Lung microvascular endothelial cell (primary cell): ENCODE measurements at regions not wholly inside any gene's neighbourhood (a gene's known extent, or its start where the extent isn't known, plus 50 kb on each side); places are given as distances from the start of the nearest gene placed in this dataset.
A peak's percentile ranks its signal among the peaks of the same experiment; 100 is the strongest.

ENCODE experiments used
- DNase-seq, 2 donors: peaks; one replicate each; pipeline versions ENCODE4 v3.0.0 to v3.0.0-alpha.2; 2010; ENCODE audit warnings: low read depth in 2 of 2

DNA sequence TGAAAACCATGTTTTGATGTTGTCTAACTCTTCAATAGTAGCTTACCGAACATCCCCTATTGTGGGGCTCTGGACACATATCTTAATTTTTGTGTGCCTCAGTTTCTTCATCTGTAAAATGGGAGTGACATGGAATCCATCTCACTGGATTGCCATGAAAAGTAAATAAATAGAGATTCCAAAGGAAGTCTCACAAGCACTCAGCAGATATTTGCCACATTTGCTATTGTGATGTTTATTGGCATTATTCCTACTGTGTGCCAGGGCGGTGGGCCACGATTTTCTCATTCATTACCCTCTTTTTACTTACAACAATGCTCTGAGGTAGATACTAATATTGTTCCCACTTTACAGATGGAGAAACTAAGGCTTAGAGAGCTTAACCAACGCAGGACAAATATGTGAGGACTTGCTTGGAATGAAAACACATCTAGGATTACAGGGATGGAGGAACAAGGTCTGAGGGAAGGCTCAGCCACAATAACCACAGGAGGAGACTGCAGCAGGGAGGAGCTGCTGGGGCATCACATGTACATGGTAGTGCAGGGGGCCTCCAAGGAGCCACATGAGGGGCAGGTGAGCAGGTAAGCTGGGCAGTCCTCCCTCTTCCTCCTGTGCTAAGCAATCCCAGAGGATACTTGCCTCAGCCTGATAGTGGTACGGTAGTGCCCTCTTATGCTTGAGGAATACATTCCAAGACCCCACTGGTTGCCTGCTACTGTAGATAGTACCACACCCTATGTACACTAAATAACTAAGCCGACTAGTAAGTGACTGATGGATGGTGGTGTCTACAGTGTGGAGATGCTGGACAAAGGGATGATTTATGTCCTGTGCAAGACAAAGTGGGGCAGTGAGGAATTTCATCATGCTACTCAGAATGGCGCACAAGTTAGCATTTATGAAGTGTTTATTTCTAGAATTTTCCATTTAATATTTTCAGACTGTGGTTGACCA, 176.9 kb downstream of the FOXA2 start:
- DNase-seq, result no peak

DNA sequence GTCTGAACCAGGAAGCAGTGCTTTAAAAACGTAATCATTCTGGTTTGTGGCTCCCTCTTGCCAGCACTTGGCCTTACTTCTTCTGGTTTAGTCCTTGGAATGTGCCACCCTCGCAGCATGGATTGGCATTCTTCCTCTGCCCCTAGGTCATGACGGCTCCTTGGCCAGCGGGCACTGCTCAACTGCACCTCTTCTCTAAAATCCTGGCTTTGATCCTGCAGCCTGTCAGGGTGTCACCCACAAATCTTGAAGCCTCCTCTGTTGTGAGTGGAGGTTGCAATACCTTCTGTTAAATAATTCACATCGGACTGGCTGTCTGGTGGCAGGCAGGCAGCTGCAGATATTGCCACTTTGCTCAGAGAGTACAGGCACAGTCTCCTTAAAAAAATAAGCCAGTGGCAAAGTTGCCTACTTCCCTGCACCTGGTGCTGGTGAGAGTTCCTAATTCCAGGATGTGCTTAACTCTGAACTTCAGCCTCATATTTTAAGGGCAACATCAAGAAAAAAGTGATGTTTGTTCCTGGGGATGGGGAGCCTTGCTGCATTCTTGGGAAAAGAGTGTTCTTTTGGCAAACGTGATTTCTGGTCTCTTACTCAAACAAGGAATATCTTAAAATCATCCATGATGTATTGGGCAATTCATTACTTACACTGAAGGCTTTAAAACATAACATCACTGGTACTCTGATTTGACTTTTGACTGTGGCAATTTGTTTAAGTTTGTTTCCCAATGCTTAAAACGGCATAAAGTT, 179.8 kb downstream of the FOXA2 start:
- no peak for DNase-seq

DNA sequence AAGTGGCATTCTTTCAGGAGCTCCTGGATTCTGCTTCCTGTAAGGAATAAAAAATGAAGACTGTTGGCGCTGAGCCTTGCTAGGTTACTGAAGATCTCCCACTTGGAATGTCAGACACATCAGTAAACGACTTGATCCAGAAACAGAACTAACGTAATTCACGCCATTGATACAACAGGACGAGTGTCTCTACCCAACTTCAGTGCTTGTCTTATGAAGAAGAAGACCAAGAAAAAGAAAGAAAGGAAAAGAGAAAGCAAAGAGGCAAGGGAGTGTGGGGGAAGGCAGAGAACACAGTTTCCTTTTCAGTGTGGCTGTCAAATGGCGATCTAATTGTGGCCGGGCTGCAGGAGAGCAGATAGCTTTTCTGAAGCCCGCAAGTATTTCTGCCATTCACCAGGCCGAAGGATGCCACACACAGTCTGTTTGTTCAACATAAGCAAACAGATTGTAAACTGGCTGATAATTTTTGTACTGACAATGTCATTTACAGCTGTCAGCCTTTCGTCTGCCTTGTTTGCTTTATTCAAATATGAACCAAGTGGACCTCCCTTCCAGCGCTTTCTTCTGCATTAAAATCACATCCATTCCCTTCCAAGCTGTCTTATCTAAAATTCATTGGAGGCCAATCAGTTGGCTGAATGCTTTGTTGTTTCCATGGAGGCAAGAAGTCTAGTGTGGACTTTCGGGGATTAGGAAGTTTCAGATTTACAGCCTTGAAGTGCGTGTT, 180.6 kb downstream of the FOXA2 start:
- no peak for DNase-seq

DNA sequence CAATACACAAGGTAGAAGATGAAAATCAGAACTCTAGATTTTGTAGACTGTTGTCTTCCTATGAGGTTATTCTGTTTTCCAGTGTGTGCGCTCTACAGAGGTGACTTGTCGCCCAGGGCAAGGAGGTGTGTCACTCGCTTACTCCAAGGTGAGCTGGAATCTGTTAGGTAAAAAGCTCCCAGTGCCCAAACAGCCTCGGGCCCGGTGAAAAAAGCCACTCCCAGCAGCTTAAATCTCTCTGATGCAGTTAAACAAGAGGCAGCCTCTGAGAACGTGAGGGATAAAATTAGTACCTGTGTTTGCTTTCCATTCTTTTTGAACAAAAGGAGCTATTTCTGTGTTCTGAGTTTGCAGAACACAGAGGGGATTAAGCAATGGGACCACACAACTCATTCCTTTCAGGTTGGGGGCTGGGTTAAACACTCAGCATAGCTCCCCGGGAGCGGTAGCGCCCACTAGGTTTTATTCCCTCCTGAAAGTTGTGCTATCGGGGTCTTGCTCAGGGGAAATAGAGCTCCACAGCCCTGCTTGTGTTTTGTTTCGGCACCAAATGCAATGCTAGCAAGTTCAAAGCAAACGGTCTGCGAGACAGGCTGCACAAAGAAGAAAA, 181.2 kb downstream of the FOXA2 start:
- no peak for DNase-seq

DNA sequence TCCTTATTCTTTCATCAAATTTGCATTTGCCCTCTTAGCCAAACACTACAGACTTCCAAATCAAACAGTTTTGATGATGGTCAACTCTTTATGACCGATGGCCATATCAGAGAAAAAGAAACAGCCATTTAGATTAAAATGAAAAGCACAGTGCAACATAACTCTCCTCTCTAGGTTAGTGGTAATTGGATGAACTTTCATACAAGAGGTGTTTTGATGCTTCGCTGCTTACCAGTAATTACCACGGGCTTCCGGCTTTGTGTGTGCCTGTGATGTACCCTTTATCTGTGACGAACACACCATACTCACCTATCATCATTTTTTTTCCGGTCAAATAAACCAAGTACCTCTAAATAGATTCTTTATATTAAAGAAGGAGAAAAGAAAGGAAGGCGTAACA, 181.8 kb downstream of the FOXA2 start:
- DNase-seq, result no peak

DNA sequence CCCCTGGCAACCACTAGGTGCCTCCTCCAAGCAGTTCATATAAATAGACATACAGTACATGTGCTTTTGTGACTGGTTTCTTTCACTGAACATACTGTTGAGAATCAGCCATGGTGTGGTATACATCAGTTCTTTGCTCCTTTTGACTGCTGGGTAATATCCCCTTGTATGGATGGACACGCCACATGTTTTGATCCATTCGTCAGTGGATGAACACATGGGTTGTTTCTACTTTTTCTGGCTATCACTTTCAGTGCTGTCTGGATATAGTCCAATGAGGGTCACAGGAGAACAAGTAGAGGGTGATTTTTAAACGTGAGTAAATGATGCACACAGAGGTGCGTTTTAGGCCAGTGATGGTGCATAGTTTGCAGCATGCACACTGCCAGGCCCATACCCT, 183.9 kb downstream of the FOXA2 start:
- DNase-seq, result no peak

DNA sequence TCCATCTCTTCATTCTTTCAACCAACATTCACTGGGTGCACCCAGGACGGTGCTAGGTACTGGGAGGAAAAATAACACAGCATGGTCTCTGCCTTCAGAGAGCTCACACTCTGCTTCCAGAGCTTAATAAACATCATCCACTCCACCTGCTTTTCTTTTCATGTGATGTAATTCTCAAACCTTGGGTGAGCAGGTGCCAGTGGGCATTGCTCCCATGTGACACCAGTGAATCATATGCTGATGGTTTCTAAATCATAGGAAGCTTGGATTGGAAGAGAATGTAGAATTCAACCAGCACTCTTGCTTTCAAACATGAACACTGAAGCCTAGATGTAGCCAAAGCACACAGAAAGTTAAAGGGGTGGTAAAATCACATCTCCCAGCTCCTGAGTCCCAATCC, 189.8 kb downstream of the FOXA2 start:
- DNase-seq, result no peak

DNA sequence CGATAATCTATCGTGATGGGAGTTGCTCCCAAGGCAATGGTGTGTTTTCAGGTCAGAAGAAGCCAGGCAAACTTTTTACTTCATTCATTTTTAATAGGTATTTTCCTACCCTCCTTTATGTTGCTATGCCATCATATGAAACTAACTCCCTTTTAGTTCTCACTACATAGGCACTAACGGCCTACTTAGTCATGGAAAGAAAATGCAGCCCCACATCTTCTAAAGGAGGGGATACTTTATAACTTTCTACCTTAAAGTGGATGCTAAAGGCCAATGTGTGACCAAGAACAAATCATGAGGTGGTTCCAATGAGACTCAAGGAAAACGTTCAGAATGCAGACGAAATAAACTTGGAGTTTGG, 193.8 kb downstream of the FOXA2 start:
- no peak for DNase-seq

DNA sequence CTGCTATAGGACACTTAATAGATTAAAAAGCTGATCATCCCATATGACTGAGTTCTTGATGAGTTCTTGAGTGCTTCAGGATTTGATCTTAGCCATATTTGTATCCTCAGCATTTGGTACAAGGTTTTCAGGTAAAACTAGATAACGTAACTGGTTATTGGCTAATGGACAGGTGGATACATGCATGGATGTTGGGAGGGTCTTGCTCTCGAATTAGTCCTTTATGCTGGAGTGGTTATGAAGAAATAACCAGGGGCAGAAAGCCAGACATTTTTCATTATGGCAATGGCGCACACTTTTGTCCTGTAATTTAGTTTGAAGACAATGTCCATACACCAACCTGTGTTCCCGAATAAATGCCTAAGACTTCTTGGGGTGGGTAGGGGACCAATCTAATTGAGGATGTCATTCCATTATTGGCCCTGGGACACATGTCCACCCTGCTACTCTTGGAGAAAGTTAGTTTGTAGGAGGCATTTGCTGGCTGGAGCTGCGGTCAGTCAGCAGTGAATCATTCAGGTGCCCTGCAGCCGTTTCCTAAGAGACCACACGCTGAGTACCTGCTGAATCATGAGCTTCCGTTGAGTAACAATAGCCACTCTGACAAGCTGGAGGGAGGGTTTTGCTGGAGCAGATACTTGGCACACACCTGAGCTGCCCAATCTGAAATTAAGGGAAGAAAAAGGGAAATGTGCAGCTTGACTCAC, 194.4 kb downstream of the FOXA2 start:
- peak in 1 of 2 donors; percentile 15 for DNase-seq

DNA sequence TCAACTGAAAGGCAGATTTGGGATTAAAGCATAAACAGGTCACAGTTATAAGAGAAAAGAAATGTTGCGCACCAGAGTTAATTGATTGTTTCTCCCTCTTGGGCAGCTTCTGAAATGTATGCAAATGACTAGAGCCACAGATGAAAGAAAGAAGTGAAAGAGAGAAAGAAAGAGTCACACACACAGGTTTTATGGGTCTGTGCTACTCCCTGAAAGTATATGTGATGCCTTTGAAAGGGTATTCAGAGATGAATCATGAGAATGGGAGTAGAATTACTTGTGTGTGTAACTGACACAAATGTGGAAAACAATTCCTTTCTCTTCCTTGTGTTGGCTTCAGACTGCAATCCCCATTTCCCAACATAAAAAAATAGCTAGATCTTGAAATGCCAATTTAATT, 196.9 kb downstream of the FOXA2 start:
- no peak for DNase-seq

DNA sequence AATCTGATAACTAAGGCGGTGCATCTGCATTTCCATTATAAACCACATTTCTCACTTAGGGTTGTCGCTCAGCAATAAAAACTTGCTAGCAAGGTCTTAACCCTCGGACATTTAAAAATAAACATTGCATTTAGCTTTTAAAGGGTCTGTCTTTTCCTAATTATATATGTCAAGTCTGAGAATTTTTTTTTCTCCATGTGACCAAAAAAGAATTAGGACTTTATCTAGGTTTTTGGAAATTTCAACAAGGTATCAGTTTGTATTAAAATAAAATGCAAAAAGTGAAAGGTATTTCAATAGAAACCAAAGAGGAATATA, 198.1 kb downstream of the FOXA2 start:
- no peak for DNase-seq

DNA sequence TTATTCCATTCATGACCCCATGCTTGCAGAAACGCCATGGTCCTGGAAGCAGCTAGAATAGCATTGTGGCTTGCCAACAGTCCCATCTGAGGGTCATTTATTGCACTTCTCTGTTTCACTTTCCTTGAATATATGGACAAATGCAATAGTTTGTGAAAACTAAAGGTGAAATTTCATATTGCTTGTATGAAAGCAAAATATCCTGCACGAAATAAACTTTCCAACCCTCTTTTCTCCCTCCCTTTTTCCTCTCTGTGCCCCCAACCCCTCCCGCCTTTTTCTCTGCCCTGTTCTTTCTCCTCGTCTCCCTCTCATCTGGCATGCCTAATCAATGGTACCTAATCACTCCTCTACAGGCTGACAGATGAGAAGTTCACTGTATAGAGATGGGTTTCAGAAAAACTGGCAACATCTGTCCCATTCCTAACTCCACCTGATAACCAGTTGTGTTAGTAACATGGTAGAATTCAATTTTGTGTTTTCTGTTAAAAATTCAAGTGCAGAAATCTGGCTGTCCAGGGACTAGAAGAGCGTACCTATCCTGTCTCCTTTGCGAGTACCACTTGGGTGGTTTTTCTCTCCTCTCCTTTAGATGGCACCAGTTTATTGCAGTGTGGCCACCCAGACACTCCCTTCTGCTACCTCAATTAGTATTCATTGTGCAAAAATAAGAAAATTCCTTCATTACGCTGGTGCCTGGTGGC, 198.6 kb downstream of the FOXA2 start:
- no peak for DNase-seq

DNA sequence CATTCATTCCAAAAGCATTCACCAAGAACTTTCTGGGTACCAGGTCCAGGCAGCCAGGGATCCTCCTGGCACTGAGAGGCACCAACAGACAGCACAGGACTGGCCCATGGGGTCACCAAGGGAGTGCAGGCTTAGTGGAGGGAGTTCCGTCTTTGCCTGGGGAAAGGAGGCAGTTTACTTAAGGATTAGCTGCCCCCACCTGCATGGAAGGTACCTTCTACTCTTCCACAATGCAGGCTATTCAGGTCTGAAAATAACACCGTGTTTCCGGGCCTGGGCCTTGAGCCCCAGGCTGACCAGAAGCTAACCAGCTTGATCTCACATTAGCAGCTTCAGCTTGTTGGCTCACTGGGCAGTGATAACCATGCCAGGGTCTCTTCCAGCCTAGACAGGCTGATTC, 199.4 kb downstream of the FOXA2 start:
- no peak for DNase-seq

DNA sequence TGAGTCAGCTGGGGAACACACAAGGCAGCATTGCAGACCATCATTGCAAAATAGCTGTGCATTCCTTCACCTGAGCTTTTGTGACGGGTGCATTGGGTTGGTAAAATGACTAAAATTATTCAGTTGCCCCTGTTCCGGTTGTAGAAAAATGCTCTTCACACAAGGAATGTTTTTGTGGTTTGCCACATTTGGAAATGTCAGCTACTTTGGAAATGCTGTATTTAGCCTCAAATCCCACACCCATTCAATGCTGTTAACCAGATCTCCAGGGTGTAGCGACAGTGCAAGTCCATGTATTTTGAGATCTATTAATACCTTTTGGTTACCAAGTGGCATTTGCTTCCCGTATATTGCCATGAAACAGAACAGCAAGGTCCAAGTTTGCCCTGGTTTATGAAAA, 201.2 kb downstream of the FOXA2 start:
- no peak for DNase-seq

DNA sequence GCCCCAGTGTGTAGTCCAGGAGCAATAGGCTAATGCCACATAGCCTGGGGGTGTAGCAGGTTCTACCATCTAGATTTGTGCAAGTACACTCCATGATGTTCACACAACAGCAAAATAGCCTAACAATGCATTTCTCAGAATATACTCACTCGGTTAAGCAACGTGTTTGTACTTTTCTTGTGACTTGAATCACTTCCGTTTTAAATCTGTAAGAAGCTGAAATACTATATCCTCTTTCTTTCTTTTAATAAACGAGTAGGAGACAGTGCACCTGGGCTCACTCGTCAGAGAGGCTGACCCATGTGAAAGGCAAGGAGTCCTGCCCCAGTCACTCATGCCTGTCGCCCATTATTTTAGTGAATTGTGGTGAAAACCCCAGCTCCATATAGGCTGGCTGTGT, 201.6 kb downstream of the FOXA2 start:
- peak in 1 of 2 donors; percentile 3 for DNase-seq

DNA sequence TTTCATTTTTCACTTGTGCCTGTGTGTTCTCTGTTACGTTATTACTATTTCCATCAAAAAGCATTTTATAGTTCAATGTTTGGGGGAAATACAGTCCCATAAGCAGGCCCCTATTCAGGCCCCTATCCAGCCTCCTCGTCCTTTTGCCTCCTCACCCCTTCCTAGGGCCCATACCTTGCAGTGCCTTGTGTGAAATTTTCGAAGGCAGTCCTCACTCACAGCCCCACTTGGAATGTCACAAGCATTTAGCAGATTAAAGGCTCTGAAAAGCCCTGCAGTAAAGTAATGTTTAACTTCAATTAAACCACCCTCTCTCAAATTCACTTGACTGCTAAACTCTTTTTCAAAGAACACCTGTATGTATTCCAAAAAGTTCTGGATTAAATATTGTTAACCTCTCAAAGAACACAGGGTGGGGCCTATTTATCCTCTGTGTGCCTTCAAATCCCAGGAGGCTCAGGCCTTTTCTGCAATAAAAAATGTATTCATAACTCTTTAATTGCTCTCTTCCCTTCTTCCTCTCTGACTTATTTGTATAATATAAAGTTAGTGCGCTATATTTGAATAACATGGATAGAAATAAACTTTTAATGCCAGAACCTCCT, 202.5 kb downstream of the FOXA2 start:
- no peak for DNase-seq

DNA sequence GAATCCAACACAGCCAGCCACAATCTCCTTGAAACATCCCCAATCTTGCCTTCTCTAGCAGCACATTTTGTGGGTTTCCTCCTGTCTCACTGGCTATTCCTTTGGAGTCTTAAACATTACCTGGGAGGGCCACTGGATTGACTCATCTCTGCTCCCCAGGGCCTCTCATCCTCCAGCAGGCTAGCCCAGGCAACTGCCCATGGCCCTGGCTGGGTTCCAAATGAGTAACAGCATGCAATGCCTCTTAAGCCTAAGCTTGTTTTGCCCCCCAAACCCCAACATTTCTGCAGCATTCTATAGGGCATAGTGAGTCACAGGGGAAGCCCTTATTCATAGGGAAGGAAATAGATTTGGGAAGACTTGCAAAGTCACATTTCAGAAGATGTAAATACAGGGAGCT, 204.9 kb downstream of the FOXA2 start:
- DNase-seq, result peak; percentile 3 to 33

DNA sequence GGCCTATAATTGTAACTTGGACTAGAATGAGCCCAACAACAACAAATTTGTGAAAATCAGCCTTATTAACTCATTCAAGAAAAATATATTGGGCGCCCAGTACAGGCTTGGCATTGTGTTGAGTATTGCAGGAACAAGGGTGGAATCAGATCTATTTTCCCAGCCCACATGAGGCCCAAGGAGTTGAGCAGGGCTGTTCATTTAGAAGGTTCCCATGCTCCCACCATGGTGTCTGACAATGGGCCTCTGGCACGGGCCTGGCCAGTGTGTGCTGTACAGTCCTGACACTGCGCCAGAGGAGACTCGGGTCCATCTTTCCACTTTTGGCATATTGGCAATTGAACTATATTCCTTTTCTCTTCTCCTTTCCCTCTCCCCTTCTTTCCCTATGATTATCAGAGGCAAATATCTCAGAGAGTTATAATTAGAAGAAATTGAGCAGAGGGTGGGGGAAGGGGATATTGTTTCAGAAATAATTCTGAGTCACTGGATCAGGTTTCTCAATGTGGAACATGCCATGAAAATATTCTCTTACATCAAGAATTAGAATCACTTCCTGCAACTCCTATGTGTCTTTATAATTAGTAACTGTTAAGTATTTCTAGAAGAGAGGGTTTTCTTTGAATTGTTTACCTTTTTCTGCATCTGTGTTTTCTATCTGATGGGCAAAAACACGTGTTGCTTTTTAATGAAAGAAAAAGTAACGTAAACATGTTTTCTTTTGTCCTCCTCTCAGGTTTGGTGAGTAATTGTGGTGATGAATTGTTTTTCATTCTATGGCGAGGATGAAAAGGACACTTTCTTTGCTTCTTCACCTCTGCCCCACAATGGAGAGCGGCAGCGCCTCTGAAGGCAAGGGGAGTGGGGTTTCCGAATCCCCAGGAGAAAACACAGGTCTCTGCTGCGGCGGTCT, 209.4 kb downstream of the FOXA2 start:
- no peak for DNase-seq

DNA sequence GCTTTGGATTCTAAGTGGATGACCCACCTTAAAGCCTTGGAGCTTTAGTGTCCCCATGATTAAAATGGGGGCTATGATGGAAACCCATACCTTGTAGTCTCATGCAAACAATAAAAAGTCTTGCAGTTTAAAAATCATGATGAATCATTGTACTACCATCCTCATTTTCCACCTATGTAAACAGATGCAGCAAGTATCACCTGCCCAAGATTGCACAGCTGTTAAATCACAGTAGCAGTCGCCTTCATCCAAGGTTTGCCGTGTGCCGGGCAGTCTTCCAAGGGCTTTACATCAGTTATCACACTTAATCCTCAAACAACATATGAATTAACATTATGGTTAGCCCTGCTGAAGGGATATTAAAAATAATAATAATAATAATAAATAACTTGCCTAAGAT, 210.3 kb downstream of the FOXA2 start:
- no peak for DNase-seq
